ENCODE measurements at regions not wholly inside any gene's neighbourhood (a gene's known extent, or its start where the extent isn't known, plus 50 kb on each side); places are given as distances from the start of the nearest gene placed in this dataset.
A peak's percentile ranks its signal among the peaks of the same experiment; 100 is the strongest.
"Not testable (repeated sequence)": the region's sequence is repeated elsewhere in the genome, so short reads cannot be mapped to it uniquely, and the experiment has no call there.

- Mint-ChIP-seq H3K9me3 (no peaks in the 10 kb centered on the region), H3K27me3 (no peaks in the 10 kb centered on the region), H3K4me3 (no peak overlapping the region), H3K27ac (no peak overlapping the region), H3K36me3 (ENCODE audit: low read depth) (no peaks in the 10 kb centered on the region), H3K4me1 (no peaks in the 10 kb centered on the region)
- ATAC-seq (replicated peaks): peak; percentile 52
Measured at GRCh38 chr22:26835929-26836528, 178.6 kb downstream of the MIAT start.

DNA sequence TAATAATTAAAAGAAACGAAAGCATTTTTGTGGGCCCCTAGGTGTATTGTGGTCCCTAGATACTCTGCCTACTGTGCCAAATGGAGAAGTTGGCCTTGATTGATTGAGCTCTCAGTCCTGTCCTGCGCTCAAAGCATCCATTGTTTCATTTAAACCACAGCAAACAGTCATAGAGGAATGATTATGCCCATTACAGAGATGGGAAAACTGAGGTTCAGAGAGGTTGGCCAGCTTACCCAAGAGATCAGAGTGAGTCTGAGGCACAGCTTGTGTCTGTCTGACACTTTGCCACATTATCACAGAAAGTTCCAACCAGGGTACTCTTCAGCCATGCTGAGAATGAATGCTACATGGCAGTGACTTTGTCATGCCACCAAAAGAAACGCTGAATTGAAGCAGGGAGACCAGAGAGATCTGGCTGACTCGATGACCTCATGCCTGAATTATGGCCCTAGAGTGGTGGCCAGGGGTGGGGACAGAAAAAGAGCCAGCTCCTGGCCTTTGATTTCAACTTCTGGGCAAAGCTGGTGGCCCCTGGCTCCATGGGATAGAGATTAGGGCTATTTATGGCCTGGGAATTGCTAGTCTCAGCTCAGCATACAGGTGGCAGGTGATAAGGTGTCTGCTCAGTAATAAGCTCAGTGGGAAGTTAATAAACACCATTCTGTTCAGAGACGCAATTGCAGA, 180.5 kb downstream of the MIAT start:
- no peaks in the 10 kb centered on the region for H3K27me3 Mint-ChIP-seq

GRCh38 chr22:26838471-26838825, 181.1 kb downstream of the MIAT start:
- Mint-ChIP-seq H3K27me3 (no peaks in the 10 kb centered on the region), H3K36me3 (ENCODE audit: low read depth) (no peaks in the 10 kb centered on the region), H3K4me3 (no peak overlapping the region), H3K27ac (no peak overlapping the region), H3K4me1 (no peaks in the 10 kb centered on the region), H3K9me3 (no peaks in the 10 kb centered on the region)
- ATAC-seq (replicated peaks): no peak

More for the DNA sequence above, 180.5 kb downstream of the MIAT start:
- ATAC-seq (replicated peaks): no peak
- Mint-ChIP-seq H3K4me3 (no peak overlapping the region), H3K9me3 (no peaks in the 10 kb centered on the region), H3K36me3 (ENCODE audit: low read depth) (no peaks in the 10 kb centered on the region), H3K27ac (no peak overlapping the region), H3K4me1 (no peaks in the 10 kb centered on the region)

DNA sequence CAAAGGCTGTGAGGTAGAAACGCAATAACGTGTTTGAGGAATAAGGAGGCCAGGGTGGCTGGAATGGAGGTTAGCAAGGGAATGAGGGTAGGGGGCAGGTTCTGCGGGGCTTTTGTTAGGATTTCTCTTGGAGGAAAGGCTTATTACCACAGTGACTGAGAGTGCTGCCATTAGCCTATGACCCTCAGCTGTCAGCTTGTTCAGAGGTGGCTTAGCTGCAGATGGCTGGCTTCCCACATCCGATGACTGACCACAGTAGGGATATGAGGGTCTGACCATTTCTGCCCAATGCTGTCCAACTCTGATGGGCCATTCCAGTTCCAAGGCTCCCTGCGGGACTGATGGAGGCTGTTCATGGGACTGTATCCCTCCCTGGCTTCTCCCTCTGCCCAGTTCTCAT, 181.8 kb downstream of the MIAT start:
- no peaks in the 10 kb centered on the region for H3K4me1 Mint-ChIP-seq
- H3K4me3 Mint-ChIP-seq: no peak overlapping the region

GRCh38 chr22:26840770-26841169, 183.4 kb downstream of the MIAT start:
- H3K9me3 Mint-ChIP-seq; H3K4me3 Mint-ChIP-seq; H3K27ac Mint-ChIP-seq; H3K36me3 Mint-ChIP-seq (ENCODE audit: low read depth); H3K4me1 Mint-ChIP-seq; ATAC-seq (replicated peaks); H3K27me3 Mint-ChIP-seq: not testable (repeated sequence)

More for the DNA sequence above, 181.8 kb downstream of the MIAT start:
- Mint-ChIP-seq H3K27ac (no peak overlapping the region), H3K9me3 (no peaks in the 10 kb centered on the region), H3K27me3 (no peaks in the 10 kb centered on the region), H3K36me3 (ENCODE audit: low read depth) (no peaks in the 10 kb centered on the region)
- no peak for ATAC-seq (replicated peaks)

DNA sequence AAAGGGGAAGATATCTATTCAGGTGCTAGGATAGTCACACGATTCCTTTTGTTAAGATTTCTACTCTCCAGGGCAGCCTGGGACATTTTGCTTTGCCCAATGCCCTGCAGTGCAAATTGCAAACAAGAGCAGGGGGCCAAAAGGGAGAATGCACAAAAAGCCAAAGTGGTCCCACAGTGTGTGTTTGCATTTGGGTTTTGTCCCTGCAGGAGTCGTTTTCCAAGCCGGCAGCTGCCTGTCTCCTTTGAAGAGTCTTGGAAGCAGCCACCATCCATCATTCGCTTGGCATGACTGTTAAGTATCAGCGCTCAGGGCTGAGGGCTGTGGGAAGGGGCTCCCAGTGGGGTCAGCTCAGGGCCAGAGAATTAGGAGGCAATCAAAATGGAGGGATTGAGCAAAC, 184.7 kb downstream of the MIAT start:
- no peaks in the 10 kb centered on the region for H3K27me3 Mint-ChIP-seq
- H3K4me1 Mint-ChIP-seq: peaks cover 2% of the 10 kb centered on the region
- H3K9me3 Mint-ChIP-seq: no peaks in the 10 kb centered on the region
- H3K4me3 Mint-ChIP-seq: no peak overlapping the region
- H3K27ac Mint-ChIP-seq: no peak overlapping the region
- H3K36me3 Mint-ChIP-seq (ENCODE audit: low read depth): no peaks in the 10 kb centered on the region
- ATAC-seq (replicated peaks): no peak

DNA sequence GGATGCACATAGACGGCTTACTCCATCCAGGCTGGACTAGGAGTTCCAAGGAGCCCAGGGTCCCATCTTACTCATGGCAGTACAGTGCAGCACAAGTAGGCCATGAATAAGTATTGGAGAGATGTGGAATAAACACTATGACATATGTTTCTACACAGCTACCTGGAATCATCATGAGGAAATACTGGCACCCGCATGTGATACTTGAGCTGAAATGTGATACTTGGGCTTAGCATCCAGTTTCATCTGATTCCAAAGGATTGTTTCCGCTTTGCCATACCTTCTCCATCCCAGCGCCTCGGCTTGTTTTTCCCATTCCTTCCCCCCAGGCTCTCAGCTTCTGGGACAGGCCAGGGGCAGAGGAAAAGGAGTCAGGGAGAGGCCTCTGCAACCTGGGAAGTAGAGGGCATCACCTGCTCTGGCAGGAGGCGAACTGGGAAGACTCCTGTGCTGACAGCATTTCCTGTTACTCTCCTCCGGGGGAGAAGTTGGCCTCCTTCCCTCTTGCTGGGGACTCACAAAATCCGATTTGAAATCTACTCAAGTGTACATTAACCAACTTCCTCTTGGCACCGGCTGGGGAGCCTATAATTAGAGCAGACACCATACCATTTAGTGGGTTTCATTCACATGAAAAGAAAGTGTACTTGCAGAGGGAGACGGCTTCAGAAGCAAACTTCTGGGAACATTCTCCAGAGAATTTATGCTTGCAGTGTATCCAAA, 187.8 kb downstream of the MIAT start:
- no peak overlapping the region for H3K4me3 Mint-ChIP-seq
- no peak overlapping the region for H3K27ac Mint-ChIP-seq
- H3K9me3 Mint-ChIP-seq: no peaks in the 10 kb centered on the region
- no peaks in the 10 kb centered on the region for H3K36me3 Mint-ChIP-seq (ENCODE audit: low read depth)
- no peak for ATAC-seq (replicated peaks)
- no peaks in the 10 kb centered on the region for H3K27me3 Mint-ChIP-seq
- peaks cover 5% of the 10 kb centered on the region for H3K4me1 Mint-ChIP-seq

GRCh38 chr22:26846076-26846475, 188.7 kb downstream of the MIAT start:
- Mint-ChIP-seq H3K27ac (no peak overlapping the region), H3K9me3 (no peaks in the 10 kb centered on the region), H3K4me3 (no peak overlapping the region), H3K36me3 (ENCODE audit: low read depth) (no peaks in the 10 kb centered on the region), H3K4me1 (peaks cover 5% of the 10 kb centered on the region), H3K27me3 (no peaks in the 10 kb centered on the region)
- ATAC-seq (replicated peaks): no peak

DNA sequence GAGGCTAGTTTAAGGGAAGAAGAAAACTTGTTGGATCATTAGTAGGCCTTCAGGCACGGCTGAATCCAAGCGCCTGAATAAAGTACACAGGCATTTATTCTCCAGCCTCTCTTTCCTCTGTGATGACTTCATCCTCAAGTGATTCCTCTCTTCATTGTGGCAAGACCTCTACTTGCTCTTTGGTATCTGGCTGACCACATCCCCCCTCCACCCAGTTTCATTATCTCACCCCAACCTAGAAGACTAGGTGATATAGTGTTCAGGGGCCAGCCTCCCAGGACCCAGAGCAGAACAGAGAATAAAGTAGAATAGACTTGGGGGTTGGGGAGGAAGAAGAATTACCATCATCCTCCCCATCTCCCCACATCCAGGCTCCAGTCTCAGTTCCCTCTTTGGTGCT, 189.3 kb downstream of the MIAT start:
- no peak overlapping the region for H3K4me3 Mint-ChIP-seq
- H3K27ac Mint-ChIP-seq: no peak overlapping the region
- no peak for ATAC-seq (replicated peaks)
- H3K27me3 Mint-ChIP-seq: no peaks in the 10 kb centered on the region
- no peaks in the 10 kb centered on the region for H3K9me3 Mint-ChIP-seq
- peaks cover 5% of the 10 kb centered on the region for H3K4me1 Mint-ChIP-seq
- H3K36me3 Mint-ChIP-seq (ENCODE audit: low read depth): no peaks in the 10 kb centered on the region

GRCh38 chr22:26847046-26847445, 189.7 kb downstream of the MIAT start:
- Mint-ChIP-seq H3K27ac (no peak overlapping the region), H3K4me1 (peaks cover 5% of the 10 kb centered on the region), H3K9me3 (no peaks in the 10 kb centered on the region), H3K27me3 (no peaks in the 10 kb centered on the region), H3K4me3 (no peak overlapping the region), H3K36me3 (ENCODE audit: low read depth) (no peaks in the 10 kb centered on the region)
- no peak for ATAC-seq (replicated peaks)

DNA sequence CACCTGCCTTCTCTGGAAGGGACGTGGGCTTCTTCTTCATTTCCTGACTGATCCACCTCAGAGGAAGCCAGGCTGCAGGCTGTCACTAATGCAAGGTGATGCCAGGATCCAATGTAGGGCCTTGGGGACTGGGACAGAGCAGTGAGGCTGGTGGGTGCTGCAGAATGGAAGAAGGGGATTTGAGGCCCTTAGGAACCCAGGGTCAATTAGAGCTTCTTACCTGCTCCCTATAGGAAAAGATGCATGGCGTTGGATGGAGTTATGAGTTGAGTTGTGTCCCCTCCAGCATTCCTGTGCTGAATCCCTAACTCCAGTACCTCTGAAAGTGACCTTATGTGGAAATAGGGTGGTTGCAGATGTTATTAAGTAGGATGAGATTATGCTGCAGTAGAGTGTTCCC, 190.4 kb downstream of the MIAT start:
- H3K4me3 Mint-ChIP-seq: no peak overlapping the region
- no peaks in the 10 kb centered on the region for H3K36me3 Mint-ChIP-seq (ENCODE audit: low read depth)
- ATAC-seq (replicated peaks): no peak

GRCh38 chr22:26848244-26848920, 191.0 kb downstream of the MIAT start:
- H3K4me1 Mint-ChIP-seq: peaks cover 5% of the 10 kb centered on the region
- H3K27me3 Mint-ChIP-seq: no peaks in the 10 kb centered on the region
- H3K36me3 Mint-ChIP-seq (ENCODE audit: low read depth): no peaks in the 10 kb centered on the region
- no peak for ATAC-seq (replicated peaks)
- no peak overlapping the region for H3K4me3 Mint-ChIP-seq
- H3K27ac Mint-ChIP-seq: no peak overlapping the region
- H3K9me3 Mint-ChIP-seq: no peaks in the 10 kb centered on the region

More for the DNA sequence above, 190.4 kb downstream of the MIAT start:
- H3K4me1 Mint-ChIP-seq: peaks cover 5% of the 10 kb centered on the region
- H3K9me3 Mint-ChIP-seq: no peaks in the 10 kb centered on the region
- H3K27ac Mint-ChIP-seq: no peak overlapping the region
- no peaks in the 10 kb centered on the region for H3K27me3 Mint-ChIP-seq

GRCh38 chr22:26849575-26849974, 192.2 kb downstream of the MIAT start:
- no peak for ATAC-seq (replicated peaks)
- H3K4me1 Mint-ChIP-seq: peaks cover 5% of the 10 kb centered on the region
- H3K27me3 Mint-ChIP-seq: no peaks in the 10 kb centered on the region
- H3K27ac Mint-ChIP-seq: no peak overlapping the region
- H3K36me3 Mint-ChIP-seq (ENCODE audit: low read depth): no peaks in the 10 kb centered on the region
- H3K9me3 Mint-ChIP-seq: no peaks in the 10 kb centered on the region
- no peak overlapping the region for H3K4me3 Mint-ChIP-seq

- no peaks in the 10 kb centered on the region for H3K9me3 Mint-ChIP-seq
- peaks cover 5% of the 10 kb centered on the region for H3K4me1 Mint-ChIP-seq
- no peak overlapping the region for H3K4me3 Mint-ChIP-seq
- no peaks in the 10 kb centered on the region for H3K27me3 Mint-ChIP-seq
- no peaks in the 10 kb centered on the region for H3K36me3 Mint-ChIP-seq (ENCODE audit: low read depth)
- no peak for ATAC-seq (replicated peaks)
- no peak overlapping the region for H3K27ac Mint-ChIP-seq
Measured at GRCh38 chr22:26851125-26851524, 193.7 kb downstream of the MIAT start.

DNA sequence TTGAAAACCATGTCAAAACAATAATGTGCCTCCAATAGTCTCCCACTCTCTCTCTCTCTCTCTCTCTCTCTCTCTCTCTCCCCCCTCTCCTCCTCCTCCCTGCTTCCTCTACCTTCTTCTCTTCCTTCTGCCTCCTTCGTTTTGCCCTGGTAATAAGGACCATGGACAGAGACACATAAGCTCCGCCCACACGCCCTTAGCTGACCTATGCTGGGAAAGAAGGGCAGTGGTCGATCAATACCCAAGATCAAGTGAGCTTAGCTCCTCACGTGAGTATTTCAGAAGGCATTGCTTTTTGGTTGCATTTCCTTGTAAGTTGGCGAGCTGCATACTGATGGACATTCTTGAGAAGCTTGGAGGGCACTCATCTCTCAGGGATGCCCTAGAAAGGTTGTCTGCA, 194.8 kb downstream of the MIAT start:
- peaks cover 3% of the 10 kb centered on the region for H3K4me1 Mint-ChIP-seq
- H3K27me3 Mint-ChIP-seq: no peaks in the 10 kb centered on the region
- no peak overlapping the region for H3K4me3 Mint-ChIP-seq
- no peak overlapping the region for H3K27ac Mint-ChIP-seq
- H3K36me3 Mint-ChIP-seq (ENCODE audit: low read depth): no peaks in the 10 kb centered on the region
- H3K9me3 Mint-ChIP-seq: no peaks in the 10 kb centered on the region
- ATAC-seq (replicated peaks): no peak
